ENCODE measurements at regions not wholly inside any gene's neighbourhood (a gene's known extent, or its start where the extent isn't known, plus 50 kb on each side); places are given as distances from the start of the nearest gene placed in this dataset.
A peak's percentile ranks its signal among the peaks of the same experiment; 100 is the strongest.
"Not testable (repeated sequence)": the region's sequence is repeated elsewhere in the genome, so short reads cannot be mapped to it uniquely, and the experiment has no call there.

DNA sequence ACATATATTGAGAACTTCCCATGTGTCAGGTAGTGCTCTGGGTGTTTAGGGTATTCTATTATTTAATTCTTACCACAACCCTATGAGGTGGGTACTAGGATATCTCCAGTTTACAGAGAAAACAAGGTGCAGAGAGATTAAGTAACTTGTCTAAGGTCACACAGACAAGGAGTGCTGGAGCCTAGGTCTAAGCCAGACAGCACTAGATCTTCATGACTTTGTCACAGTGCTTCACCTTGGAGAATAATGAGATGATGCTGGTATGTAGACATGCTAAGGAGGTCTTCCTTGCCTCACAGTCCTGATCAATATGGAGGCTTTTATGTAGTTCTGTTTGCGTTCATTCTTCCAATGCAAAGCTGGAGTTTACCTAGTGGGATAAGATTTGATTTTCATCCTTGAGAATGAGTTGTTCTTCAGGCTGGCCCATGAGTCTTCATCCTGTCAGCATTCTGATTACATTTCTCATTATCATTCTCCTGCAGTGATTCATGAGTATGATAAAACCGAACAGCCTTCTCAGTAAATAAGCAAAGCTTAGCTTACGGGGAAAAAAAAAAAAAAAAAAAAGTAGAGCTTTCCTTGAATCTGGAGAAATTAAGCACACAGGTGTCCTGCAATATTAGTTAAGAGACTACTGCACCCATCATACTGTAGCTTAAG is 176.3 kb downstream of the C9orf152 start:
- H3K27ac Mint-ChIP-seq = no peak overlapping the region
- H3K9me3 Mint-ChIP-seq = no peaks in the 10 kb centered on the region
- no peak overlapping the region for H3K4me3 Mint-ChIP-seq

DNA sequence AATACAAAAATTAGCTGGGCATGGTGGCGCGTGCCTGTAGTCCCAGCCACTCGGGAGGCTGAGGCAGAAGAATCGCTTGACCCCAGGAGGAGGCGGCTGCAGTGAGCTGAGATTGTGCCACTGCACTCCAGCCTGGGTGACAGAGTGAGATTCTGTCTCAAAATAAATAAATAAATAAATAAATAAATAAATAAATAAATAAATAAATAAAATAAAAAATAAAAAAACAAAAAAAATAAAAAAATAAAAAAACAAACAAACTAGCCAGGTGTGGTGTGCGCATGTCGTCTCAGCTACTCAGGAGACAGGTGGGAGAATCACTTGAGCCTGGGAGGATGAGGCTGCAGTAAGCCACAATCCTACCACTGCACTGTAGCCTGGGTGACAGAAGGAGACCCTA is 175.4 kb downstream of the C9orf152 start:
- H3K36me3 Mint-ChIP-seq (ENCODE audit: insufficient read depth in 2 of 2); H3K4me3 Mint-ChIP-seq: not testable (repeated sequence)

More for the DNA sequence above, 176.3 kb downstream of the C9orf152 start:
- peak in 1 of 2 donors; percentile 39 for ATAC-seq (replicated peaks in 1 of 2)
- Mint-ChIP-seq H3K36me3 (ENCODE audit: insufficient read depth in 2 of 2) (no peaks in the 10 kb centered on the region), H3K4me1 (ENCODE audit: low read depth) (peaks cover 30% of the 10 kb centered on the region), H3K27me3 (ENCODE audit: low read depth) (no peaks in the 10 kb centered on the region)
- no peak for DNase-seq

DNA sequence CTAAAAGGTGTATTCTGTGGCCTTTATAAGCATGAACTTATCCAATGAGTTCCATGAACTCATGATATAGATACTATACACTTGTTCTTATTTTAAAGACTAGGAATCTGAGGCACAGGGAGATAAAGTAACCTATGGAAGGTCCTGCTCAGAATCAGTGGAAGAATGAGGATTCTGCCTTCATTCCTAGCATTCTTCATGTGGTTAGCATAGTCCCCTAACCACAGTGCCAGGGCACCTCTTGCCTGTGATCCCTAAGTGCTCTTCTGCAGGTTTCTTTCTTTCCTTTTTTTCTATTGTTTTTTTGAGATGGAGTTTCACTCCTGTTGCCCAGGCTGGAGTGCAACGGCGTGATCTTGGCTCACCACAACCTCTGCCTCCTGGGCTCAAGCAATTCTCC is 174.1 kb downstream of the C9orf152 start:
- no peak overlapping the region for H3K4me3 Mint-ChIP-seq
- peaks cover 30% of the 10 kb centered on the region for H3K4me1 Mint-ChIP-seq (ENCODE audit: low read depth)
- no peaks in the 10 kb centered on the region for H3K36me3 Mint-ChIP-seq (ENCODE audit: insufficient read depth in 2 of 2)
- H3K27me3 Mint-ChIP-seq (ENCODE audit: low read depth) = no peaks in the 10 kb centered on the region
- DNase-seq = no peak
- ATAC-seq (replicated peaks in 1 of 2) = no peak
- H3K27ac Mint-ChIP-seq = no peak overlapping the region
- H3K9me3 Mint-ChIP-seq = no peaks in the 10 kb centered on the region

More for the DNA sequence above, 175.4 kb downstream of the C9orf152 start:
- not testable (repeated sequence) for DNase-seq; H3K9me3 Mint-ChIP-seq; H3K27me3 Mint-ChIP-seq (ENCODE audit: low read depth); ATAC-seq (replicated peaks in 1 of 2); H3K27ac Mint-ChIP-seq
- peaks cover 30% of the 10 kb centered on the region for H3K4me1 Mint-ChIP-seq (ENCODE audit: low read depth)

DNA sequence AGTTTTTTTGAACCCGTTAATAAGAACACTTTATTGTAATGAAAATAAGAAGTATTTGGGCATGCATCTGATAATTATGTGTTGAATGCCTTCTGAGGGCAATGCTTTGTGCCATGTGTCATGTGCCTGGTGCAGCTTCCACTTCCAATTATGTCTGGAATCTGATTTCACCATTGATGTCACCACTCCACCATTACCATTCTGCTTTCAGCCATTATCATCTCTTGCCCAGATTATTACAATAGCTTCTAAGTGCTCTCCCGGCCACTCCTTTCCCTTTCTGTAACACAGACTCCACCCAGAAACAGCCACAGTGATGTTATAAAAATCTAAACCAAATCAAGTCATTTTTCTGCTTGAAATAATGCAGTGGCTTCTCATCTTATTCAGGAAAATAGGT is 171.7 kb downstream of the C9orf152 start:
- ATAC-seq (replicated peaks in 1 of 2) = no peak

DNA sequence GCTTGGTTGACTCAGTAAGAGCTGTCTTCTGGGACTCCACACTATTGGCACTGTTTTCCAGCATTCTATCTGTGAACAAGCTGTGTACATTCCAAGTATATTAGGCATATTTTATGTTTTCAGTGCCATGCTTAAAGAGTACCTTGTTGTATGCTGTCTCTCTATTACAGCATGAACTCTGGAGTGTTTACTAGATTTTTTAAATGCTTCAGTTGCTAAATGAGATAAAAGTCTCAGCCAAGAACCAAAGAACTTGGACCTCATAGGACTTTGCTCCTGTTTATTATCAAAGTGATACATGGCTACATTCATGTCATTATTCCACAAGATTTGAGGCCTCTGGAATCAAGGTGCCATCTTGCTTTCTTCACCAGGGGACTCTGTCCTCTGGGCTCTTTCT is 167.2 kb downstream of the C9orf152 start:
- H3K9me3 Mint-ChIP-seq = no peaks in the 10 kb centered on the region
- no peaks in the 10 kb centered on the region for H3K27me3 Mint-ChIP-seq (ENCODE audit: low read depth)
- H3K4me3 Mint-ChIP-seq = no peak overlapping the region
- H3K36me3 Mint-ChIP-seq (ENCODE audit: insufficient read depth in 2 of 2) = peaks cover 0 to 1% of the 10 kb centered on the region in 2 donors
- H3K27ac Mint-ChIP-seq = no peak overlapping the region
- no peaks in the 10 kb centered on the region for H3K4me1 Mint-ChIP-seq (ENCODE audit: low read depth)
- no peak for ATAC-seq (replicated peaks in 1 of 2)
- no peak for DNase-seq

More for the DNA sequence above, 171.7 kb downstream of the C9orf152 start:
- no peak overlapping the region for H3K4me3 Mint-ChIP-seq
- H3K4me1 Mint-ChIP-seq (ENCODE audit: low read depth) = peaks cover 7% of the 10 kb centered on the region
- no peaks in the 10 kb centered on the region for H3K9me3 Mint-ChIP-seq
- no peaks in the 10 kb centered on the region for H3K36me3 Mint-ChIP-seq (ENCODE audit: insufficient read depth in 2 of 2)
- no peaks in the 10 kb centered on the region for H3K27me3 Mint-ChIP-seq (ENCODE audit: low read depth)
- no peak for DNase-seq
- H3K27ac Mint-ChIP-seq = no peak overlapping the region

DNA sequence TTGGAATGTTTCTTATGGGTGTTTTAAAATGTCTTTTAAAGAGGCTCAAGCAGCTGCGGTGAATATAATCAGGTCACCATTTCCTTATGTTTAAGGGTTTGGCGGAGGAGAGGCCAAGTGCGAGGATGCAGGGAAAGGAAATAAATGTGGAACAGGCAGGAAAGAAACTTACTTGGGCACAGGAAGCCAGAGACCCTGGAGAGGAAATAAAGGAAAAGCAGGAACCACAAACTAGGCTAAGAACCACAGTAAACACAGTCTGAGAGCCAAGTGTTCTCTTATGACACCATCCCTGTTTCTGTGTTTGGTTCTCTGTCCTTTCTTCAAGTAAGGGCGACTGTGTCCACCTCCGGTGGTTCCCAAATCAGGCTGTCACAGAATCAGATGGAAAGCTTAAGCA is 166.5 kb downstream of the C9orf152 start:
- no peak overlapping the region for H3K4me3 Mint-ChIP-seq
- peaks cover 0 to 1% of the 10 kb centered on the region in 2 donors for H3K36me3 Mint-ChIP-seq (ENCODE audit: insufficient read depth in 2 of 2)
- no peaks in the 10 kb centered on the region for H3K27me3 Mint-ChIP-seq (ENCODE audit: low read depth)
- H3K4me1 Mint-ChIP-seq (ENCODE audit: low read depth) = no peaks in the 10 kb centered on the region
- no peak for DNase-seq
- no peak for ATAC-seq (replicated peaks in 1 of 2)
- H3K9me3 Mint-ChIP-seq = no peaks in the 10 kb centered on the region
- H3K27ac Mint-ChIP-seq = no peak overlapping the region

DNA sequence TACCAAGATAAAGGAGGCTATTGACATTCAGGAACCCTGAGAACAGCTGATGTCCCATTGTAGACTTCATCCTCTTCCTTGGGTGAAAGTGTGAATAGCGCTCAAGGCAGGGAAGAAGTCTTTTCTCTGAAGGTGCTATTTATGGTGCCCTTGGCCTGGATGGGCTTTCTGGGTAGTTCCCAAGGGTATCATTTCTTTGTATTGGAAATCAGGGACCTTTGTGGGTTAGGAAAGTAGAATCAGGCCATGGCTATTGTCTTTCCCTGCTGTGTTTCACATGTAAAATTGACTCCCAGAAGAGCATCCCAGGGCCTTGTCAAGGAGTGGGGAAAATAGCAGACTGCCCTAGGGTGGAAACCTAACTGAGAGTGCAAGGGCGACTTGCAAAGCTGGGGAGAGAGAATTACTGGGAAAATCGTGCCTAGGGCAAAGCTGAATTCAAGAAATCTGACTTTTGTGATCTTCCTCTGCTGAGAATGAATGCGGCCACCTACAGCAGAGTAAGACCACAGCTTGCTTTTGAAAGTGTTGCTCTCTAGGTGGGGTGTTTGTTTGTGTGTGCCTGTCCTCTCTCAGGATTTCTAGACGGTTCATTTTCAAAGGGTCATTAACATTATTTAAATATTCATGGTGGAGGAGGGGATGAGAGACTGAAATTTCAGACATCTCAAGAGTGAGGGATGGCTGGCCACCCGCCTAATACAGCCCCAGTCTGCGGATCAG is 160.6 kb downstream of the C9orf152 start:
- H3K4me3 Mint-ChIP-seq = peak overlapping the region; percentile 90 to 93
- no peak for DNase-seq
- ATAC-seq (replicated peaks in 1 of 2) = no peak
- H3K36me3 Mint-ChIP-seq (ENCODE audit: insufficient read depth in 2 of 2) = peaks cover 10 to 19% of the 10 kb centered on the region in 2 donors
- H3K9me3 Mint-ChIP-seq = no peaks in the 10 kb centered on the region
- peaks cover 13% of the 10 kb centered on the region for H3K27me3 Mint-ChIP-seq (ENCODE audit: low read depth)
- H3K27ac Mint-ChIP-seq = peak overlapping the region; percentile 56
- H3K4me1 Mint-ChIP-seq (ENCODE audit: low read depth) = peaks cover 38% of the 10 kb centered on the region

DNA sequence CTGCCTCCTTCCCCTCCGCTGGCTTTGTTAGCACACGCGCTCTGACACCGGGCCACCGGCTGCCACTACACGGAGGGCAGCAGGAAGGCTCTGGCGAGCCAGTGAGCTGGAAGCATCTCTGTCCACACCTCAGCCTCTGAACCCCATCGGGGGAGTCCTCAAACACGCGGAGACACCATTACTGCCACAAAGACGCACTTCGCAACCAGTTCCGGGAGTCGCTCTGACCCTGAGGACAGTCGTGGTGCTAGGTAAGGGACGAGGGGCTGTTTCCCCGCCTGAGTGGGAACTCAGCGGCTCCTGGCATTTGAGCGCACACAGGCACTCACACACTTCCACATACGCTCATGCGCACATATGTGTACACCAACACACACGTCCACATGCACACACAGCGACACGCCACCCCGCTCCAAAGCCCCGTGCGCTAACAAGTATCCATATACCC is 160.0 kb downstream of the C9orf152 start:
- Mint-ChIP-seq H3K27ac (peak overlapping the region; percentile 56), H3K4me3 (peak overlapping the region; percentile 90 to 93), H3K36me3 (ENCODE audit: insufficient read depth in 2 of 2) (peaks cover 11 to 24% of the 10 kb centered on the region in 2 donors), H3K27me3 (ENCODE audit: low read depth) (peaks cover 13% of the 10 kb centered on the region), H3K4me1 (ENCODE audit: low read depth) (peaks cover 44% of the 10 kb centered on the region), H3K9me3 (no peaks in the 10 kb centered on the region)
- DNase-seq = peak in 1 of 2 donors; percentile 36
- ATAC-seq (replicated peaks in 1 of 2) = peak; percentile 54 to 58

DNA sequence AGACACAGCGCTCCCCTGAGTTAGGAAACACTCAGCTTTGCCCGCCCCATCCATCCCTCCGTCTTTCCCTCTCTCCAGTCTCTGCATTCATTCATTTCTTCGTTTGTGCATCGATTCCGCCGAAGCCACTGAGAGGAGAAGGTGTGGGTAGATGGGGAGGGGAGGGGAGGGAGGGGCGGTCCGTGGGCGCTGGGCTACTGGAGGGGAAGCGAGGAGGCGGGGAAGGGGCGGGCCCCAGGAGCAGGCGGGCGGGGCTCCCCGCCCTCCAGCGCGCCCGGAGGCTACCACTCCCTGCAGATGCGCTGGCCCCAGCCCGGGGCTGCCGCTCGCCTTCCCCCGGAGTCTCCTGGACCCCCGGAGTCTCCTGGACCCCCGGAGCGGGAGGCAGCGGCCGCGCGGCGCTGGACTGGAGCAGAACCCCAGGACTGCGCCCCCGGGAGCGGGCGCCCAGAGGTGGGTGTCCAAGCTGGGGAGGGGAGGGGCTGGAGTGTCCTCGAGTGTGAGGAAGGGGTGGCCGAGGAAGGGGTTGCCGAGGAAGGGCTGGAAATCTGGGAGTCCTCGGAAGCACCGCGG is 159.5 kb downstream of the C9orf152 start:
- Mint-ChIP-seq H3K9me3 (no peaks in the 10 kb centered on the region), H3K4me1 (ENCODE audit: low read depth) (peaks cover 49% of the 10 kb centered on the region), H3K27ac (no peak overlapping the region), H3K4me3 (peak overlapping the region; percentile 90 to 93), H3K36me3 (ENCODE audit: insufficient read depth in 2 of 2) (peaks cover 11 to 28% of the 10 kb centered on the region in 2 donors), H3K27me3 (ENCODE audit: low read depth) (peaks cover 13% of the 10 kb centered on the region)
- ATAC-seq (replicated peaks in 1 of 2) (peak; percentile 91 to 93), DNase-seq (peak; percentile 88 to 91)

DNA sequence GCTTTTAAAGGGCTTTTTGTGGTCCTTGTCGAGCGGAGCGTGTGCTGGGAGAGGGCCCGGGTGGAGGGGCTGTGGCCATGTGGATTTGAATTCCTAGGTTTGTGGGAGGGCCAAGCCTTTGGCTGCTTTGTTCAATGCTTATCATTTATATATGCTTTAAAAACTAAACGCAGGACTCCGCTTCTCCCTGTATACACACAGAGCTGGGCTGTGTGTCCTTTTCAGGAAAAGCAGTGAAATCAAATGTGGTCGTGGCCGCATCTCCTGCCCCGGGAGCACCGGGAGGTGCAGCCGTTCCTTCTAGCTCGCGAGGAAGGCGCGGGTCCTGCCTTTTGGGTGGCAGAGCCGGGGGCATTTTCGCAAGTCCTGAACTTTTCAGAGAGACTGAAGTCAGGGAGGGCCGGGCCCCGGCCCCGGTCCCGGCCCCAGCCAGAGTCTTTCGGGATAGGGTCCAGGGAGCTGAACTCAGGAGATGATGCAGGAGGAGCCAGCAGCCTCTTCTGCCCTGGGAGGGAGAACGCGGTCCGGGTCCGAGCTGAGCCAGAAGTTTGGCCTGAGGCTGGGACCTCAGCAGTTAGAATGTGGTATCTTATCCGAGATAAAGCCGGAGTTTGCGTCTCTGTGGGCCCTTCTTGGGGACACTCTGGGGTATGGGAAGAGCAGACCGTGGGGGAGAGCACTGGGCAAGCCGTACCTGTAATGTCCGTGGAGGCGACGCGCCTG is 158.8 kb downstream of the C9orf152 start:
- H3K4me1 Mint-ChIP-seq (ENCODE audit: low read depth) = peaks cover 53% of the 10 kb centered on the region
- H3K4me3 Mint-ChIP-seq = peak overlapping the region; percentile 90 to 93
- ATAC-seq (replicated peaks in 1 of 2) (peak; percentile 6 to 16), DNase-seq (peak; percentile 27 to 28)
- H3K36me3 Mint-ChIP-seq (ENCODE audit: insufficient read depth in 2 of 2) = peaks cover 11 to 28% of the 10 kb centered on the region in 2 donors
- no peaks in the 10 kb centered on the region for H3K9me3 Mint-ChIP-seq
- H3K27me3 Mint-ChIP-seq (ENCODE audit: low read depth) = peaks cover 13% of the 10 kb centered on the region
- H3K27ac Mint-ChIP-seq = peak overlapping the region; percentile 76

DNA sequence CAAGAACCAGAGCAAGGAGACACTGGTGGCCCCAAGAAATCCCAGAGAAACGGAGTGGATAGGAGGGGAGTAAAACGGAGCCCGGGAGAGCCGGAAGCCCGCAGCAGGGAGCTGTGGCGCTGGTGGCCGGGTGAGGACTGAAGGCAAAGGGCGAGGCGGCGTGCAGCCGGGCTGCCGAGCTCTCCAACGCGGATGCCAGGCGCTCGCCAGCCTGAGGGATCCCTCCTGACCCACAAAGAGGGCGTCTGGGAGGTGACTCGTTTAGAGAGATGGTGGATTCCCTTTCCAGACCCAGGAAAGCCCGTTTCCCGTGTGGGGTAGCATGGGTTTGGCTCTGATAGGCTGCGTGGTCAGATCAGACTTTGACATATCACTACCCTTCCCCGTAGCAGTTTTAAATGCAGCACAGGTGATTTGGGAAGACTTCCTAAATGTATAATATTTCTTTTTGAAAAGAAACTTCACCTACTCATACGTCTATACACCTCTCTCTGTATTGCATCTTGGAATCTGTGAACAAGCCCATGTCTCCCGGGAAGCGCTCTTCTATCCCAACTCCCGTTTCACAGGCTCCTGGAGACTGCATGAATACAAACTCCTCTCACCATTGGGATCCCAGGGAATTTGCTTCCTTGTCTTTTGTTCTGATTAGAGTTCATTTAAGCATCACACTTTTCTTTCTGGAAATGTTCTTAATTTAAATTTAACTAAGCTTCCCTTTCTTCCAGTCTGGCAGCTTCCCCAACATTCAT is 158.1 kb downstream of the C9orf152 start:
- Mint-ChIP-seq H3K27me3 (ENCODE audit: low read depth) (peaks cover 13% of the 10 kb centered on the region), H3K4me1 (ENCODE audit: low read depth) (peaks cover 53% of the 10 kb centered on the region), H3K36me3 (ENCODE audit: insufficient read depth in 2 of 2) (peaks cover 11 to 26% of the 10 kb centered on the region in 2 donors), H3K4me3 (peak overlapping the region; percentile 90 to 93), H3K9me3 (no peaks in the 10 kb centered on the region), H3K27ac (peak overlapping the region; percentile 87)
- ATAC-seq (replicated peaks in 1 of 2) = peak; percentile 3 to 14
- DNase-seq = peak; percentile 46 to 49

DNA sequence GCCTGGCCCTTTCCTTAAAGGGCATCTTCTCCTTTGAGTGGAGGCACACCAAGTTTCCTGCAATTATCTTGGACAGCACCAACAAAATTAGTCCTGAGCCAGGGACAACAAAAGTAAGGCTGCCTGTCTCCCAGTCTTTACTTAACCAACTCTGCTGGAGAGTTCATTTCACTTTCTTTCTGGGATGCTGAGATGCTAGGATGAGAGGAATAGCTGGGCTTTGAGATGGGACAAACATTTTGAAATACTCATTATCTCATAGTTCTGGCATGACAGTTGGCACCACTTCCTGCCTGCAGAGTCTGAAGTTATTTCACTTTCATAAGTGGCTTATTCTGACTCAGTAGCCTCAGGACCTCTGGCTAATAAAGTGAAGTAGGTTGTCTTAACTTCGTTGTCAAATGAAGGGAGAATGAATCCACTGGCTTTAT is 157.0 kb downstream of the C9orf152 start:
- Mint-ChIP-seq H3K4me3 (peak overlapping the region; percentile 90 to 93), H3K9me3 (no peaks in the 10 kb centered on the region), H3K27ac (peak overlapping the region; percentile 87), H3K27me3 (ENCODE audit: low read depth) (peaks cover 13% of the 10 kb centered on the region), H3K36me3 (ENCODE audit: insufficient read depth in 2 of 2) (peaks cover 13 to 29% of the 10 kb centered on the region in 2 donors), H3K4me1 (ENCODE audit: low read depth) (peaks cover 53% of the 10 kb centered on the region)
- ATAC-seq (replicated peaks in 1 of 2) (peak; percentile 52 to 63), DNase-seq (peak; percentile 36 to 41)

Data from activated T-cell treated with anti-CD3 and anti-CD28 coated beads, Interleukin-2, amount 50 U/mL, for 72 hours (primary cell).